GM21576 (cell line): ENCODE measurements at regions not wholly inside any gene's neighbourhood (a gene's known extent, or its start where the extent isn't known, plus 50 kb on each side); places are given as distances from the start of the nearest gene placed in this dataset.
"Not testable (repeated sequence)": the region's sequence is repeated elsewhere in the genome, so short reads cannot be mapped to it uniquely, and the experiment has no call there.

ENCODE experiments used
- ATAC-seq: cut with Tn5 transposase; IDR thresholded peaks from one replicate; pipeline ENCODE4 v1.9.1; 2021; ENCODE audit warnings: mild to moderate bottlenecking, moderate library complexity; ENCODE audit not compliant: unreplicated experiment

DNA sequence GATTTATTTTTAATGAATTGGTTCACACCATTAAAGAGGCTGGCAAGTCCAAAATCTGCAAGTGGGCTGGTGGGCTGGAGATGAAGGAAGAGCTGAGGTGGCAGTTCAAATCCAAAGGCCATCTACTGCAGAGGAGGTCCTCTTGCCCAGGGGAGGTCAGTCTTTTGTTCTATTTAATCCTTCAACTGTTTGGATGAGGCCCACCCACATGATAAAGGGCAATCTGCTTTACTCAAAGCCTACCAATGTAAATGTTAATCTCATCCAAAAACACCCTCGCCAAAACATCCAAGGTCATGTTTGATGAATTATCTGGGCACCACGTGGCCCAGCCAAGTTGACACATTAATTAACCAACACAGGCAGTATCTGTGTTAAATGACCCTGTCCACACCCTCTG is 99.0 kb downstream of the RRAGC start:
- no peak for ATAC-seq

DNA sequence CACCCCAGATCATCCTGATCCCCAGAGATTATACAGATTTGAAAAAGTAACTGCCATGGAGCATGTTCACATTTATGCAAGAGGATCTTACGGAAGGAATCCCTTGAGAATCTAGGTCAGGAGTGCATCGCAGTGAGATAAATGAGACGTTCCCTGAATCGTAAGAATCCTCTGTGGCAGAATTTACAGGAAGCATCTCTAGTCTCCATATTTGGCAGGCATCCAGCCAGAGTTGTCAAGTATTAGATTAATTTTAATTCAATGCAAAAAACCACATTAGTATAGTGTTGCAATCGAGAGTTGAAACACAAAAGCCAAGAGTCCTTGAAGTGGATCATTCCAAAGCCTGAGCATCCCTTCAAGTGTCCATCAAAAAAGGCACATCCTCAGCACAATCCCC is 100.8 kb downstream of the RRAGC start:
- no peak for ATAC-seq

DNA sequence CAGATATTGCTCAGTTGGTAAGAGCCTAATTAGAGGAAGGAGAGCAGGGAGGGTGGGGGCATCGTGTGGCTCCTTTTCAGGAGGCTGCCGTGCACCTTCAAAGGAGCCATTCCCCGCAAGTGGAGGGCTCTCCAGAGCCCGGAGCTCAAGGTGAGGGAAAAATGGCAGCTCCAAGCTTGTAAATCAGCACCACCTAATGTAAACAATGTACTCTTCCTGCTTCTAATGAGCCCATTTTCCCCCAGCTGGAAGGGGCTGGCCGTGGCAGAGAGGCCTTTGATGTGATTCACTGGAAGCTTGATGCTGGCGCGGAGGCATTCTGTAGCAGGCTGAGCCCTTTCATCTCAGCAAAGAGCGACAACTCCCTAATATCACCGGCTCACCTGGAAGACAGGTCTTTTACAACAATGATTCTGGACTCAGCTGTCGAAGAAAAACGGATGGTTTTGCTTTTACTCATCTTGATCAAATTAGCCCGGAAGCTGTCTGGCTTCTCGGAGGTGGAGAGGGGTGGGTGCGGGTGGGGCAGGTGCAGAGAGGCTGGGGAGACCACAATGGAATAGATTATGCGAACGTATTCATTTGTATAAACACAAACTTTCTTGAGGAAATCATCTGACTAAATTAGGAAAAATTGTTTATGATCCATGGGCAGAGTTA is 112.5 kb downstream of the RRAGC start:
- ATAC-seq, result no peak

DNA sequence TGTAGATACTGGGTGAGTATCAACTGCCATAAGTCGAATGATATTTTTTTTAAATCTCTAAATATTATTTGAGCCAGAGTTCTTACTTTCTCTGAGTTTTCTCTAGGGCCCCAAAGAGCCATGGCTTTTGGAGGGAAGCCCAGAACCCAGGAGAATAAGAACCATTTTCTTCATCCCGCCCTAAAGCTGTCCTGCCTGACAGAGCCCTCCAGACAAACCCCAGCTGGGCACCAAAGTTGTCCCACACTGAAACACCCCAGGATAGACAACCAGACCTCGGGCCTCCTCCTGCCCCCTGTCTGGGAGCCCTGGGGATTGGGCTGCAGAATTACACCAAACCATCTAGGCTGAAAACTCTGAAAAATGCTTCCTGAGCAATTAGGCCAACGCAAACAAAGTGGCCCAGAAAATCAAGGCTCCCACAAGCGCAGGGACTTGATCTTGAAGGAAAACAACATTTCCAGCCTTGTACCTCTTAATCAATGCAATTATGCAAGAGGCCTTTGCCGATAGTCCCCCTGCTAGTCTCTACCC is 113.1 kb downstream of the RRAGC start:
- no peak for ATAC-seq

DNA sequence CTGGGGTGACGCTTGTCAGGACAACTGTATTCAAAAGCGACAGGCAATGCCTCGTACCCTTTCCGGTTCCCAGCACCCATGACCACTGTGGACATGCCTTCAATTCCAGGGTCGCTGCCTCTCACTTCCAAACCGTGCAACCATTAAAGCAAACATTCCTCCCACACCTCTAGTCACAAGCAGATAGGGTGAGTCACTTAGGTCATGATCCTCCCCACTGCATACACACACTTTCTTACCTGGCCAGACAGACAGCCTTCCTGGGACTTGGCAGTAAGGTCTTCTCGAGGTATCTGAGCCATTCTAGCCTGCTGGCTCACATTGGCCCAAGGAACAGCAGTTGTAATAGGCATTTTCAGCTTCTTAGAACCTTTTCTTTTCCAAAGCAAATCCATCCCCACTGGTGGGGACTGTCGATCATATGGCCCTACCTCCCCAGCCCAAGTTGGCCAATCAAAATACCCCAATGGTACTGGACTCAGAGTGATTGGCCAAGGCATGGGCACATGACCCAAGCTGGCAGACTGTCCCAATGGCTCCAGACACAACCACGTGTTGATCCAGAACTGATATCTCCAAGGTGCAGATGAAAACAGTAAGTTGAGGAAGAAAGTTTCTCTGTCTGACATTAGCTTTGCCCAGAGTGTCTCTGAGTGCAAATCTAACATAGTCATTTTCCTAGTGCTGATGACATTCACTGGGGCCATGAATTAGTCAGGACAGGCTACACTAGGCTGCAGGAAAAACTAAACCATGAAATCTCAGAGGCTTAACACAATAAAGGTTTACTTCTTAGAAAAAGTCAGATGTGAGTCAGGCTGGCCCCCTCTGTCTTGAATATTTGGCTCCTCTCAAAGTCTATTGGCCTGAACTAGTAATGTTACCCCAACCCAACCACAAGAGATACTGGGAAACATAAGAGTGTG is 113.8 kb downstream of the RRAGC start:
- no peak for ATAC-seq

DNA sequence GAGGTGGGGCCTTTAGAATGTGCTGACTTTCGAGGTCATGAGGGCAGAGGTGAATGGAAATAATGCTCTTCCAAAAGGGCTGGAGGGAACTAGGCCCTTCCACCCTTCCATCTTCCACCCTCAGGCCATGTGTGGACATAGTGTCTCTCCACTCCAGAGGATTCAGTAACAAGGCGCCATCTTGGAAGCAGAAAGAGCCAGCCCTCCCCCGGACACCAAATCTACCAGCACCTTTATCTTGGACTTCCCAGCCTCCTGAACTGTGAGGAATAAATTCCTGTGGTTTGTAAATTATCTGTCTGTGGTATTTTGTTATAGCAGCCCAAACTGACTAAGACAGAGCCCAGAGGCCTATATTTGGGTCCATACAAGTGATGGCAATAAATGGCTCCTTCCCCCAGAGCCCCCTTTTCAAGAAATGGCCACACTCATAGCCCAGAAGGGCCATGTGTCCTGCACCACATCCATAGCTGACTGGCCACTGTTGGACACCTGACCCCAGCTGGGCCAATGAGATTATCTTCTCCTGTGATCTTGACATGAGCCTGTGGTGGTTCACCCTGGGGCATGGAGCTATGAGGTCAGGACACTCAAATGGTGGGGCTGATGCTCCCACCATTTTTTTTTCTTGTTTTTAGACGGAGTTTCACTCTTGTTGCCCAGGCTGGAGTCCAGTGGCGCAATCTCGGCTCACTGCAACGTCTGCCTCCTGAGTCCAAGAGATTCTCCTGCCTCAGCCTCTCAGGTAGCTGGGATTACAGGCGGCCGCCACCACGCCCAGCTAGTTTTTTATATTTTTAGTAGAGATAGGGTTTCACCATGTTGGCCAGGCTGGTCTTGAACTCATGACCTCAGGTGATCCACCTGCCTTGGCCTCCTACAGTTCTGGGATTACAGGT is 114.9 kb downstream of the RRAGC start:
- no peak for ATAC-seq

DNA sequence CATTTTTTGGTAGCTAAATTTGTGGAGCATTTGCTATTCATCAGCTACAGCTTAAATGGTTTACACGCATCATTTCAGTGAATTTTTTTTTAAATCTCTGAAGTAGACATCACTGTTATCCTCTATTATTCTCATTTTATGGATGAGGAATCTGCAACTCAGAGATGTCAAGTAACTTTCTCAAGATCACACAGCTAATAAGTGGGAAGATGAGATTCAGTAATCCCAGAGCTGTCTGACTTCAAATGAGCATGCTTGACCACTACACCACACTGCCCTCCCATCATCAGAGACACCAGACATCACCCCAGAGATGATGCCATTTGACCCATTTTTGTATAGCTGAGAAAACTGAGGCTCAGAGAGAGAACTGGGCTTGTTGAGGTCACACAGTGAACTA is 116.4 kb downstream of the RRAGC start:
- ATAC-seq, result no peak

DNA sequence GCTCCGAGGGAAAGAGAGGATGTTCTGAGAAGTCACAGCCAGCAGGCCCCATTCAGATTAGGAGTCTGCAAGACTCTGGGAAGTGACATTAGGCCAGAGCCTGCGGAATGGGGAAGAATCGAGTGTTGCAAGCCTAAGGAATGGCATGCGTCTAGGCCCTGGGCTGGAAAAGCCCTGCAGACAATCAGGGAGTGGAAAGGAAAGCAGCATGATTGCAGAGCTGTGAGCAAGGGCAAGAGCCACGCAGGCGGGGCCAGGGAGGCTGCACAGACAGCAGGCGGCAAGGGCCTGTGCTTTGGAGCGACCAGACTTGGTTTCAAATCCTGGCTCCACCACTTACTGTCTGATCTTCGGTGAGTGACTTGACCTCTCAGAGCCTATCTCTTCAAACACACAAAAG is 118.2 kb downstream of the RRAGC start:
- no peak for ATAC-seq

DNA sequence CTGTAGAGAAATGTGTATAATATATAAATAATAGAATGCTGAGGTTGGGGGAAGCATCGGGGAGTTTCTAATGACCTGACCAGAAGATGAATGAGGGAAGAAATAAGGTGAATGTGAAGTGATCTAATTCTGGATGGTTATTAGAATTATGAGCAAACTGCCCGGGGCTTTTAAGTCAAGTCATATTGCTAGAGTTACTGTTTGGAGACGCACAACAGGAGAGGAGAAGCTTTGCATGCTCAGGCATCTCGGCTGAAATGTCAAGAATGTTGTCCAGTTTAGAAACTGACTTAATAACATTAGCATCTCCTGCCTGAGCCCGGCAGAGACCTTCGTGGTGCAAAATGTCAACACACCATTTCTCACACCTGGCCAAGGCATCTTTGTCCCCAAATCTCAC is 119.1 kb downstream of the RRAGC start:
- ATAC-seq, result no peak

DNA sequence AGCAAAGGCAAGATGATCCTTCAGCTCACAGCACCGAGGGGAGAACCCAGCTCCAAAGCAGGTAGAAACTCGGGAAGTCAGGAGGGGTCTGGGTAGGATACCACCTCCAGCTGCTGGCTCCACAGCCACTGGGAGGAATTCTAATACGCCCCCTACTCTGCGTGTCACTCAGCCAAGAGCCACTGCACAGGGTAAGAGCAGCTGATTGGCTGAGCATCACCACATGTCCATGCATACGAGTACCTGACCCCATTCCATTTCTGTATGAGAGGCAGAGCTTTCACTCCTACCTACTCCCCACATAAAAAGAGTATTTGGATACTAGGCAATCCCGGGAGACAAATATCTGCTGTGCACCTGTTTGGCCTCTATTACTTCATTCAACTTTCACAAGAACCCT is 121.4 kb downstream of the RRAGC start:
- ATAC-seq, result no peak

DNA sequence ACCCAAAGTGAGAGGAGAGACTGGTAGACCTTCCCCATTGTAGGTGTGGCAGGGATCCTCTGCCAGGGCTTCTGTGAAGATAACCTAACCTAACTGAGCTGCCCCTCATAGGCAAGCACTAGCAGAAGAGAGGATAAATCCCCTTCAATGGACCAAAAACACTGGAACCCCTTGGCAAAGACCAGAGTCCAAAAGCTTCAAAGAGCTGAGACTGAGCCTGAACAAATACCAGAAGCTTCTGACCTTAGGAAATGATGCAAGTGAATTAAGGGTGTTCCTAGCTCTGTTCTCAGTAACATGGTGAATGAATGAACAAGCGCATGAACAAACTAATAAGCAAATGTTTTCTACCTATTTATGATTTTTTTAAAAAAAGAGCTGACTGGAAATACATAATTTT is 123.2 kb downstream of the RRAGC start:
- ATAC-seq, result no peak

DNA sequence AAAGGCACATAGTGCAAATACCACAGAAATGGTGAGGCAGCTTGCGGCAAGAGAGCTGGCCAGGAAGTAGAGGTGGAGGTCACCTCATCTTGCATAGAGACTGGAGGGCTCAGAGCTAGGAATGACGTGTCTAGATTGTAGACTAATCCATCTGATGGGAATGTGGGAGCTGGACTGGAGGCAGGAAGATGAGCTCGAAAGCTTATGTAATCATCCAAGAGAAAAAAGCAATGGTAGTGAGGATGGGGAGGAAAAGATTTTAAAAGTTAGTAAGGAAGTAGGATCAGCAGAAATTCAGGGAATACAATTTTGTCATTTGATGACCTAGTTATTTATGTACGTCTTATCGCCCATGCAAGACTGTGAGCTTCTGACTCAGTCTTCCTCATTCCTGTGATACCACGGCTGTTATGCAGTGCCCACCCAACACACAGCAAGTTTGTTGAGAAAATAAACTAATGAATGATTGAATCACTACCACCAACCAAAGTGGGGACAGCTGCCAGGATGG is 123.9 kb downstream of the RRAGC start:
- no peak for ATAC-seq

DNA sequence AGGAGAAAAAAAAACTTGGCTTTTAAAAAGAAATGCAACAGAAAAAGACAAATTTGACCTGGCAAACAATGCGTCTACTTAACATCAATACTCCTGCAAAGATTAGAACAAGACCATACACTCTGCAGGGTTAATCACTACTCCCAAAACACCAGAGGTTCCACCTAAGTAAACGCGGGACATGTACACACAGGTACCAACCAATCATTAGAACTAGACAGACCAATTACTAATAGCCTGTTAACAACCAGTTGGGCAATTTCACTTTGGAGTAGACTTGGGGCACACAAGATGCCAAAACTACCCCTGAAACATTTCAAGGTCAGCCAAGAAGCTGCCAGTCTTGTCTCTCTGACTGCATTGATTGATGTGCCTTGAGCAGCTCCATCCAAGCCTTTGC is 125.8 kb downstream of the RRAGC start:
- no peak for ATAC-seq

DNA sequence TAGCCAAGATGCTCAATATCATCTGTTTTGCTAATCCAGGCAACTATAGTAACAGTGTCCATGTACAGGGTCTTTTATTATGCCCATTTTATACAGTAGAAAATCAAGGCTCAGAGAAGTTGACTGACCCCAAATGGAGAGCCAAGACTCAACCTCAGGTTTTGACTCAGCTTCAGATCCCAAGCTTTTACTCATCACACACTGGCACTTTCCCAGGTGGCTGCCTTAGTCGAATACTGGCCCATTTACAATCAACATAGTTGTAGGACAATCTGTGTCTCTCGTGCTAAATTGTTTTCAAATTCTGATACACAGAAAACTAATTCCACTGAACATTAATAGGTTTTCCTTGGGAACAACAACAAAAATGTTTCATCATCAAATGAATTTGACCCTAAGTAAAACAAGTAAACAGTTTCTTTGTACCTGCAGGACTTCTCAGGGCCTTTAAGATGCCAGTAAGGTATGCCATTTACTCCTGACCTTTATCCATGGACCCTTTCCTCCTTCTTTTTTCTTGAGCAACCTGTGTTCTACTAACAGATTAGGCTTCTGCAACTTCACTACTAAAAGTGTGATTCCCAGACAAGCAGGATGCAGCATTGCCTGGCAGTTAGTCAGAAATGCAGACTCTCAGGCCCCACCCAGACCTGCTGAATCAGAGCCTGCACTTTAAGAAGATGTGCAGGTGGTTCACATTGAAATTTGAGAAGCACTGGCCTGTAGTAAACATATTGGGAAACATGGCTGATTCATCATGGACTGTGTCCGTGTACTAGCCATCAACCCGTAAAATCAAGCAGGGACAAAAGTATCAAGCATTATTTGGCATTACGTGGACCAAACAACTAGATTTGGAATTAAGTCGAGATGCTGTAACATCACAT is 128.8 kb downstream of the RRAGC start:
- ATAC-seq, result no peak

DNA sequence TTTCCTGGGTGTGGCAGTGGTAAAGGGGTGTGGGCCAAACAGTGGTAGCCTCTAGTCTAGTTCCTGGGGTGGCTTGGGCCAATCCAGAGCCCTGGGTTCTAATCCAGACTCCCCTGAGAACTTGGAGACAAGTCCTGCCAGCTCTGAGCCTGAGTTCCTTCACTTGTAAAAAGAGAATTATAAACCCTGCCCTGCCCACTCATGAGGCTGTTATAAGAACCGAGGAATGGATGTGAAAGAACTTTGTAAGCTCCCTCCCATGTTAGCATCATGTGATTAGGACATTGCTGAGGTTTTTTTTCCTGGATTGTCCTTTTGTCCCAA is 131.0 kb downstream of the RRAGC start:
- ATAC-seq, result no peak

DNA sequence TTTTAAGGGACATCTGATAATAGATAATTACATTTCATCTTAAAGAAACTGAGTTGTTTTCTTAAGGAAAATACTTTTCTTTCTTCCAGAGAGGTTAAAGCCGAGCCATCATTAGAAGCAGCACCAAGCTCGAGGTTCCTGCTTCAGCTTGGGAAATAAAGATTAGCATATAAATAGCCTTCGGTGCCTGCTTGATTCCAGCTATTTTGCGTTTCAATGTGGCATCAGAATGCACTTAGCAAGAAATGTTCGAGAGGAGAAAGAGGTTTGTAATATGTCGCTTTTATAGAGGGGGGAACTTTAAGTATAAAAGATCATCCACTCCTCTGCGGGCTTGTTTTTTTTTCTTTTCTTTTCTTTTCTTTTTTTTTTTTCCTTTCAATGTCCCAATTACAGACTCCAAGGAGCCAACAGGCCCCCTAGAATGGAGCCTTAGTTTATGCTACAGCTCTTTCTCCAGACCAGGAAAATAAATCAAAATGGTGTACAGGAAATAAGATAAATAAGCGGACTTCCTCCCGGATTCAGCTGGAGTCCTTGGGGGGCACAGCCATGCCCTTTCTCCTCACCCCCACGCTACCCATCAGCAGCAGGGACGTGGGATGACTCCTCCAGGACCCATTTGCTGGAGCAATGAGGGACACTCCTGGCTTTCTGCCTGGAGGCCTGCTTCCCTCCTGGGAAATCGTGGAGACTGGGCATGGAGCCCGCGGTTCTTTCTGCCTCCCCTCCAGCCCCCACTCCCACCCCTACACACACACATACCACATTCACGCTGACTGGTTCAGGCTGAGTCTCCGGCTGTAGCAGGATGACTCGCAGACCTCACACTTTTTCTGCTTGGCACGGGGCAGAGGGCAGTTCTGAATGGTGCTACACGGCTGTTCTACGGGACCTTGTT is 131.6 kb downstream of the RRAGC start:
- ATAC-seq, result no peak

DNA sequence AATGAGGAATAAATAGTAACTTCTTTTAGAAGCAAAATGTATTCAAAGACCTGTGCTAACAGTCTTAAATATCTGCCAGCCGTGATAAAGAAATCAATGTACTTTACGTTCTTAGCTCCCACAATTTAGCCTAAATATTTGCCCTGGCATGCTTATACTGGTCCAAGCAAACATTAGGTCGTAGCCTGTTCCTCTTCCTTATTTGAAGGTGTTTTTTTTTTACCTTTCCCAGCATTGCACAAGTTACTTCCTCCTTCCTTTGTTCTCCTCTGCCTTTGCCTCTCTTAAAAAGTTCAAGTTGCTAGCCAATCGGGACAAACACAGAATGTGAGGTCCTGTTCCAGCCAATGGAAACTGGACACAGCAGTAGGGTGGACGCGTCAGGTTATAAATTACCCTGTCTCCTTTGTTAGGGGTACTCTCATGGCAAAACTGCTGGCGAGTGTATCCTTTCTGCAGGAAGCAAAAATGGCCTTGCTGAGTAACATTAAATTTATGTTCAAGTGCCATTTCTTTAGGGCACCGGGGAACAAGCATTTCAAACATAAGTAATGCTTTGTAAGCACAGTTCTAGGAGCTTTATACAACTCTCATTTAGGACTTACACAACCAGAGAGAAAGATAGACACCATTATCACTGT is 134.1 kb downstream of the RRAGC start:
- ATAC-seq, result not testable (repeated sequence)
